ENCODE measurements at regions not wholly inside any gene's neighbourhood (a gene's known extent, or its start where the extent isn't known, plus 50 kb on each side); places are given as distances from the start of the nearest gene placed in this dataset.

DNA sequence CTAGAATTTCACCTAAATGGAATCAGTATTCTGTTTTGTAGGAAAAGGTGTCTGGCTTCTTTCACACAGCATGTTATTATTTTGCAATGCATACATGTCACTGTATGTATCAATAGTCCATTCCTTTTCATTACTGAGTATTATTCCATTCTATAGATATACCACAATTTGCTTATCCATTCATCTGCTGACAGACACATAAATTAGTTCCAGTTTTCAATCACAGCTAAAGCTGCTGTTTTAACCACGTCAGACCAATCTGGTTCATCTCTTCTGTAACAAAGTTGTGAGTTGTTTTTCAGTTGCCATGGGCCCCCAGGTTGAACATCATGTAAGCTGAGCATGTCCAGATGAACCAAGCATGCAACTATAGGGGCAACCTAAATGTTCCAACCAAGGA, 282.1 kb upstream of the MKLN1 start:
- DNase-seq (ENCODE audit: low read depth, low spot score) (no peak), ATAC-seq (no peak)
- Histone ChIP-seq H2AFZ (ENCODE audit: low read depth, low read length, poor library complexity, severe bottlenecking) (no peak overlapping the region), H3K27ac (ENCODE audit: low read depth, low read length) (no peak overlapping the region), H3K79me2 (ENCODE audit: insufficient read depth, low read length) (peaks cover 11% of the 10 kb centered on the region), H3K9ac (ENCODE audit: low read length) (no peak overlapping the region), H3K4me1 (ENCODE audit: control insufficient read depth in 1 of 2, insufficient read depth in 2 of 2, low read length in 2 of 2) (peaks cover 28 to 37% of the 10 kb centered on the region in 2 experiments), H3K9me2 (ENCODE audit: insufficient read depth) (no peaks in the 10 kb centered on the region), H3K9me3 (ENCODE audit: control insufficient read depth in 1 of 2, insufficient read depth in 1 of 2, low read depth in 1 of 2, low read length in 2 of 2) (no peaks in the 10 kb centered on the region), H3K4me2 (ENCODE audit: low read length) (no peak overlapping the region), H3K27me3 (ENCODE audit: insufficient read depth, low read length) (no peaks in the 10 kb centered on the region), H4K20me1 (ENCODE audit: insufficient read depth) (no peaks in the 10 kb centered on the region), H3K4me3 (replicated peaks in 1 of 2; ENCODE audit: low read depth in 1 of 2, low read length in 2 of 2) (no peak overlapping the region), H3K36me3 (ENCODE audit: control insufficient read depth in 1 of 2, insufficient read depth in 2 of 2, low read length in 2 of 2) (peaks cover 0 to 7% of the 10 kb centered on the region in 2 experiments; a peak in 1 of 4 replicates)
- intact Hi-C loops (cut with micrococcal nuclease), result no loop called here
- ChIA-PET POLR2A (no interaction called here), RAD21 (ENCODE audit: low non-redundant PET in 1 of 2, low total read pairs in 2 of 2, uncharacterized antibody in 2 of 2, unreplicated experiment in 2 of 2) (no interaction called here), CTCF (no interaction called here)
- no peak for TF ChIP-seq ZFX (IDR thresholded peaks at IDR 0.05)
- TF ChIP-seq, protein P1, sequence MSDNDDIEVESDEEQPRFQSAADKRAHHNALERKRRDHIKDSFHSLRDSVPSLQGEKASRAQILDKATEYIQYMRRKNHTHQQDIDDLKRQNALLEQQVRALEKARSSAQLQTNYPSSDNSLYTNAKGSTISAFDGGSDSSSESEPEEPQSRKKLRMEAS (IDR thresholded peaks at IDR 0.05), result no peak
- TF ChIP-seq, protein P2, sequence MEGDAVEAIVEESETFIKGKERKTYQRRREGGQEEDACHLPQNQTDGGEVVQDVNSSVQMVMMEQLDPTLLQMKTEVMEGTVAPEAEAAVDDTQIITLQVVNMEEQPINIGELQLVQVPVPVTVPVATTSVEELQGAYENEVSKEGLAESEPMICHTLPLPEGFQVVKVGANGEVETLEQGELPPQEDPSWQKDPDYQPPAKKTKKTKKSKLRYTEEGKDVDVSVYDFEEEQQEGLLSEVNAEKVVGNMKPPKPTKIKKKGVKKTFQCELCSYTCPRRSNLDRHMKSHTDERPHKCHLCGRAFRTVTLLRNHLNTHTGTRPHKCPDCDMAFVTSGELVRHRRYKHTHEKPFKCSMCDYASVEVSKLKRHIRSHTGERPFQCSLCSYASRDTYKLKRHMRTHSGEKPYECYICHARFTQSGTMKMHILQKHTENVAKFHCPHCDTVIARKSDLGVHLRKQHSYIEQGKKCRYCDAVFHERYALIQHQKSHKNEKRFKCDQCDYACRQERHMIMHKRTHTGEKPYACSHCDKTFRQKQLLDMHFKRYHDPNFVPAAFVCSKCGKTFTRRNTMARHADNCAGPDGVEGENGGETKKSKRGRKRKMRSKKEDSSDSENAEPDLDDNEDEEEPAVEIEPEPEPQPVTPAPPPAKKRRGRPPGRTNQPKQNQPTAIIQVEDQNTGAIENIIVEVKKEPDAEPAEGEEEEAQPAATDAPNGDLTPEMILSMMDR (IDR thresholded peaks at IDR 0.05 in 2 of 3, conservative IDR thresholded peaks at IDR 0.05 in 1 of 3; ENCODE audit: borderline replicate concordance in 1 of 3, insufficient read depth in 1 of 3, low read depth in 2 of 3, low read length in 2 of 3), result no peak
- no peak for TF ChIP-seq POLR2A (IDR thresholded peaks at IDR 0.05; ENCODE audit: borderline replicate concordance, extremely low read depth, insufficient read depth, insufficient read length)
- TF ChIP-seq SP1 (IDR thresholded peaks at IDR 0.05; ENCODE audit: low read depth), result no peak
- no peak for TF ChIP-seq TCF7L2 (IDR thresholded peaks at IDR 0.05; ENCODE audit: borderline replicate concordance, extremely low read depth, insufficient read depth, insufficient read length)
- no peak for TF ChIP-seq ELF1 (IDR thresholded peaks at IDR 0.05; ENCODE audit: borderline replicate concordance, low read depth)
- no peak for TF ChIP-seq EGR1 (IDR thresholded peaks at IDR 0.05; ENCODE audit: low read depth)
- no peak for TF ChIP-seq EZH2phosphoT487 (IDR thresholded peaks at IDR 0.05; ENCODE audit: borderline replicate concordance)
- TF ChIP-seq, protein P3, sequence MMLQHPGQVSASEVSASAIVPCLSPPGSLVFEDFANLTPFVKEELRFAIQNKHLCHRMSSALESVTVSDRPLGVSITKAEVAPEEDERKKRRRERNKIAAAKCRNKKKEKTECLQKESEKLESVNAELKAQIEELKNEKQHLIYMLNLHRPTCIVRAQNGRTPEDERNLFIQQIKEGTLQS (IDR thresholded peaks at IDR 0.05), result no peak
- TF ChIP-seq, protein P4, sequence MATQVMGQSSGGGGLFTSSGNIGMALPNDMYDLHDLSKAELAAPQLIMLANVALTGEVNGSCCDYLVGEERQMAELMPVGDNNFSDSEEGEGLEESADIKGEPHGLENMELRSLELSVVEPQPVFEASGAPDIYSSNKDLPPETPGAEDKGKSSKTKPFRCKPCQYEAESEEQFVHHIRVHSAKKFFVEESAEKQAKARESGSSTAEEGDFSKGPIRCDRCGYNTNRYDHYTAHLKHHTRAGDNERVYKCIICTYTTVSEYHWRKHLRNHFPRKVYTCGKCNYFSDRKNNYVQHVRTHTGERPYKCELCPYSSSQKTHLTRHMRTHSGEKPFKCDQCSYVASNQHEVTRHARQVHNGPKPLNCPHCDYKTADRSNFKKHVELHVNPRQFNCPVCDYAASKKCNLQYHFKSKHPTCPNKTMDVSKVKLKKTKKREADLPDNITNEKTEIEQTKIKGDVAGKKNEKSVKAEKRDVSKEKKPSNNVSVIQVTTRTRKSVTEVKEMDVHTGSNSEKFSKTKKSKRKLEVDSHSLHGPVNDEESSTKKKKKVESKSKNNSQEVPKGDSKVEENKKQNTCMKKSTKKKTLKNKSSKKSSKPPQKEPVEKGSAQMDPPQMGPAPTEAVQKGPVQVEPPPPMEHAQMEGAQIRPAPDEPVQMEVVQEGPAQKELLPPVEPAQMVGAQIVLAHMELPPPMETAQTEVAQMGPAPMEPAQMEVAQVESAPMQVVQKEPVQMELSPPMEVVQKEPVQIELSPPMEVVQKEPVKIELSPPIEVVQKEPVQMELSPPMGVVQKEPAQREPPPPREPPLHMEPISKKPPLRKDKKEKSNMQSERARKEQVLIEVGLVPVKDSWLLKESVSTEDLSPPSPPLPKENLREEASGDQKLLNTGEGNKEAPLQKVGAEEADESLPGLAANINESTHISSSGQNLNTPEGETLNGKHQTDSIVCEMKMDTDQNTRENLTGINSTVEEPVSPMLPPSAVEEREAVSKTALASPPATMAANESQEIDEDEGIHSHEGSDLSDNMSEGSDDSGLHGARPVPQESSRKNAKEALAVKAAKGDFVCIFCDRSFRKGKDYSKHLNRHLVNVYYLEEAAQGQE (IDR thresholded peaks at IDR 0.05; ENCODE audit: low read depth), result no peak
- TF ChIP-seq, protein P5, sequence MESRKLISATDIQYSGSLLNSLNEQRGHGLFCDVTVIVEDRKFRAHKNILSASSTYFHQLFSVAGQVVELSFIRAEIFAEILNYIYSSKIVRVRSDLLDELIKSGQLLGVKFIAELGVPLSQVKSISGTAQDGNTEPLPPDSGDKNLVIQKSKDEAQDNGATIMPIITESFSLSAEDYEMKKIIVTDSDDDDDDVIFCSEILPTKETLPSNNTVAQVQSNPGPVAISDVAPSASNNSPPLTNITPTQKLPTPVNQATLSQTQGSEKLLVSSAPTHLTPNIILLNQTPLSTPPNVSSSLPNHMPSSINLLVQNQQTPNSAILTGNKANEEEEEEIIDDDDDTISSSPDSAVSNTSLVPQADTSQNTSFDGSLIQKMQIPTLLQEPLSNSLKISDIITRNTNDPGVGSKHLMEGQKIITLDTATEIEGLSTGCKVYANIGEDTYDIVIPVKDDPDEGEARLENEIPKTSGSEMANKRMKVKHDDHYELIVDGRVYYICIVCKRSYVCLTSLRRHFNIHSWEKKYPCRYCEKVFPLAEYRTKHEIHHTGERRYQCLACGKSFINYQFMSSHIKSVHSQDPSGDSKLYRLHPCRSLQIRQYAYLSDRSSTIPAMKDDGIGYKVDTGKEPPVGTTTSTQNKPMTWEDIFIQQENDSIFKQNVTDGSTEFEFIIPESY (IDR thresholded peaks at IDR 0.05; ENCODE audit: extremely low read depth, insufficient replicate concordance, low read length), result no peak
- no peak for TF ChIP-seq FOSL1 (IDR thresholded peaks at IDR 0.05; ENCODE audit: low read depth)
- TF ChIP-seq CBX3 (IDR thresholded peaks at IDR 0.05; ENCODE audit: low read depth), result no peak
- no peak for TF ChIP-seq EZH2 (IDR thresholded peaks at IDR 0.05)
- TF ChIP-seq YY1 (IDR thresholded peaks at IDR 0.05; ENCODE audit: extremely low read depth, insufficient replicate concordance, low read depth, low read length), result no peak
- no peak for TF ChIP-seq SRF (IDR thresholded peaks at IDR 0.05; ENCODE audit: low read depth)
- no peak for TF ChIP-seq RAD21 (IDR thresholded peaks at IDR 0.05; ENCODE audit: low read depth)
- no peak for TF ChIP-seq ZNF274 (IDR thresholded peaks at IDR 0.05; ENCODE audit: low read depth, low read length)
- no peak for TF ChIP-seq CEBPB (IDR thresholded peaks at IDR 0.05; ENCODE audit: low read depth)
- BruUV-seq (replicated peaks), result no TSS peak
